ENCODE measurements at regions not wholly inside any gene's neighbourhood (a gene's known extent, or its start where the extent isn't known, plus 50 kb on each side); places are given as distances from the start of the nearest gene placed in this dataset.

DNA sequence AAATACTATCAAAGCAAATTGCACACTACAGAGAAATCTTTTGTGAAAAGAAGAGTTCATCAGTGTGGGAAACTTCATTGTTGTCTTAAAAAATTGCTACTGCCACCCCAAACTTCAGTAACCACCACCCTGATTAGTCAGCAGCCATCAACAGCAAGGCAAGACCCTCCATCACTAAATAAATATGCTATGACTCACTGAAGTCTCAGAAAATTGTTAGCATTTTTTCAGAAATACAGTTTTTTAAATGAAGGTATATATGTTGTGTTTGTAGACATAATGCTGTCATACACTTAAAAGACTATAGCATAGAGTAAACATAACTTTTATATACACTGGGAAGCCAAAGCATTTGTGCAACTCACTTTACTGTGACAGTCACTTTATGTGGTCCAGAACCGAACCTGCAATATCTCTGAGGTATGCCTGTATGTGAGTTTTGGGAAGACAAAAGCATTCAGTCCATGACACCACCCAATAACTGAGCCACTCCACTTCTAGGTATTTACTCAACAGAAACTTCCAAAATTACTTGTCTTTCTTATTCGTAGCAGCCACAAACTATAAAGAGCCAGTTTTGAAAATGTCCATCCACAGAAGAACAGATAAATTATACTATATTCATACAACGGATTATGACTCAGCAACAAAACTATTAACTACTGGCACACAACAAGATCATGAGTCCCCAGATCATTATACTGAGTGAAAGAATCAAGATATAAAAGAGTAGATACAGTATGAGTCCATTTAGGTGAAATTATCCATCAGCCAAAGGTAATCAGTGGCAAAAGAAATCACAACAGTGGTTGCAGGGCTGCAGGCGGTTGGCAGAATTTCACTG, 649.6 kb downstream of the BCL11B start:
- no peak for DNase-seq (ENCODE audit: low read depth)

DNA sequence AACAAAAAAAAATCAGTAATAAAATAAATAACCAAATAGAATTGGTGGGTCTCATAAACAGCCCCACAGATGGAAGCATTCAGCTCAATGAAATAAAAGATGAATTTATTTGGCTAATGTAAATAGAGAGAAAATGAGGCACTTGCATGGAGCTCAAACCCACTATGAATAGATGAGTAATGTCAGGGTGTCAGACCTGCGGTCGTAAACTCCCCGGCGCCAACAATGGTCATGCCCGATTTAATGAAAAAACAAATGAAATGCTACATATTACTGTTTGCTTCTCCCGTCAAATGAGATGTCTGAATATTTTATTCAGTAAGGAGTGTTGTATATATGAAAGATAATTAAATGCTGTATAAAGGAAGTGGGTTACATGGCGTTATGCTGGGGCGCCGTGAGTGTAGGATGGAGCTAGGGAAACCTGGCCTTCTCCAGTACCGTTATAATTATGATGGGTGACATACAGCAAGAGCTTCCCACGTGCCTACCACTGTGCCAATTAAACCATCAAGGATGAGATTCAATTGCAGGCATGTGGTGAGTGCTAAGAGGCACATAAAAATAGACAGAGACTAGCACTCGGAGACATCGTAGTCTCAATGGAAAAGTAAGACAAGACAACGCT, 648.1 kb downstream of the BCL11B start:
- DNase-seq (ENCODE audit: low read depth) = no peak

DNA sequence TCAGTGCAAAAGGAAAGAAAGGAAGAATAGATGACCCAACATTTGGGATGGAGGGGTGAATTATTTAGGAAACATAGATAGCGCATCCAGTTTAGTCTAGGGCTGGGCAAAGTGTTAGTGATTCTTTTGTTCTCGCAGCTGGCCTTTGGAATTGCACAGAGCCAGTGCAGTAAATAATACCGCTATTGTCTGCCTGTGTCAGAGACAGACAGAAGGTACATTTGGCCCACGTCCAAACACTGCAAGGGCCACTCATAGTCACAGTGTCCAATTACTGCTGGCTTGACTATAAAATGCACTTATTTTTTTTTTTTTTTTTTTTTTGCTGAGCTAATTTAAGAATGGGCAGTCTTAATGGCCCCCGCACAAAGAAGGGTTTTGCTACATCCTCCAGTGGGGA, 638.6 kb downstream of the BCL11B start:
- DNase-seq (ENCODE audit: low read depth) = no peak

DNA sequence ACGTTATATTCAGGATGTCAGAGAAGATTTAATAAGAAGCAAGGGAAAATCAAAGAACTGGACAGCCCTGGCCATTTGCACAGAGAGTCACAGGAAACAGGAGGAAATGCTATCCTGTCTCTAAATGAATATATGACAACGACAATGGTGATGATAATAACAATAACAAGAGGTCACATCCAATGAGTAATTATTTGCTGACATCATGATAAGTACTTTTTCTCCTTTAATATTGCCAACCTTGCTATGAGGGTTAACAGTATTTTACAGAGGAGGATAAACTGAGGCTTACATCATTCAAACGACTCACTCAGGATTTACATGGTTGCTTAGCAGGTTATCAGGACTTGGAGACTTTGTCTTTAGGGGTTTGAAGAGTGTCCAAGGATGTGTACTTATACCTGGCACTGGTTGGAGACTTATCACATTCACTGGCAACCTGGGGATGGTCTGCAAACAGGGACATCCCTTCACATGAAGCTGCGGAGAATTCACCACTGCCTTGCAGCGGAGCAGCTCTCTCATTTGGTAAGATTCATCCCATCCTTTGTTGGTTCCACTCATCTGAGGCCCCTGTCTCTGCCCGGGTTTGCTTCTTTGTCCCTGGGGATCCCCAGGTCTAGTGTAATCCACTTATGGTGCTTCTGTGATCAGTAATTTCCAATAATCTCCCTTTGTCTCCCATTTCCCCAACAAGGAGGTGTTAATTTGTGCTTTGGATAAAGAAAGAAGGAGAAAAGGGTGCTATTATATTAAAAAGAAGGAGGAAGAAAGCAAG, 637.8 kb downstream of the BCL11B start:
- no peak for DNase-seq (ENCODE audit: low read depth)

DNA sequence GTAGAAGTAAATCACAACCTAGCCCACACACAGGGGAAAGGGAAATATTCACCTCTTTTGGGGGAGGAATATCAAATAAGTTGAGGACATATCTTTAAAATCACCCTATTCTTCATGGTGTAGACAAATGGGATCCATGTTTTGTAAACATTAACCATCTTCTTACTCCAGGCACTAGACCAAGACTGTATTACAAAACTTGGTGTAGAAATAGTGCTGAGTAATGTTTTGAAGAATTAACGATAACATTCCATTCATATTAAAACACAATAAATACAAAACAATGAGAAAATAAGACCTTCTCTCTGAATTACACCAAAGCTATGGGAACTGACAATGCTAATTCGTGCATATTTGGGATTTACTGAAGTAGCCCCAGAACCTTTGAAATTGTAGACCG, 633.6 kb downstream of the BCL11B start:
- DNase-seq (ENCODE audit: low read depth) = no peak

DNA sequence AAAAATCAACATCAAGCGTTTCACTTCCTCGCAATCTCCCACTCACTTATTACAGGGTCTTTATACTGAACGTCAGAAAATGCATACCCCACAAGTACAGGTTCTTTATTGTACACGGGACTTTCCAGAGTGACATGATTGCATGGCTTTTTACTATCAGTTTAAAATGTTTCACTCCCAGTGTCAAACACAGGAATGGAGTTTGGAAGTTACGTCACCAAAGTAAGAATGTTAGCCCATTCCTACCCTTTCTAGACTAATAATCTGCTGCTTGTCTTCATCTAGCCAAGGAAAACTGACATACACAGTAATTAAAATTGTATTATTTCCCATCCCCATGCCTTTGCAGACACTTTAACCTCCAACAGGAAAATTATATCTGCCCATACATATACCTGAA, 624.2 kb downstream of the BCL11B start:
- no peak for DNase-seq (ENCODE audit: low read depth)

DNA sequence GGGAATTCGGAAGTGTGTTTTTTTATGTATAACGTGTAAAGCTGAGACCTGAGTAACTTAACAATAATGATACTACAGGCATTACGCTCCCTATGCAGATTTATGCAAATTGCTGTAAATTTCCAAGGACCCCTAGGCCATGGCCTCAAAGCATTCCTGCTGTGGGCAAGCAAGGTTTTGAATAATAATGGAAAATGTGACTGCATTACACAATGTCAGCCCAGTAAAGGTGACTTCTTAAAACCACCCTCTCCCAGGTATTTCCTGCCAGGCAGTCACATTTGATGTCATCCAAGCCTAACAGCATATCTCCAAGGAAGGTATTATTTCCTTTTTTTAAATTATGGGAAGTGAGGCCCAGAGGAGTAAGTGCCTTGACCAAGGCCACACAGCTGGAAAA, 621.0 kb downstream of the BCL11B start:
- DNase-seq (ENCODE audit: low read depth) = no peak

DNA sequence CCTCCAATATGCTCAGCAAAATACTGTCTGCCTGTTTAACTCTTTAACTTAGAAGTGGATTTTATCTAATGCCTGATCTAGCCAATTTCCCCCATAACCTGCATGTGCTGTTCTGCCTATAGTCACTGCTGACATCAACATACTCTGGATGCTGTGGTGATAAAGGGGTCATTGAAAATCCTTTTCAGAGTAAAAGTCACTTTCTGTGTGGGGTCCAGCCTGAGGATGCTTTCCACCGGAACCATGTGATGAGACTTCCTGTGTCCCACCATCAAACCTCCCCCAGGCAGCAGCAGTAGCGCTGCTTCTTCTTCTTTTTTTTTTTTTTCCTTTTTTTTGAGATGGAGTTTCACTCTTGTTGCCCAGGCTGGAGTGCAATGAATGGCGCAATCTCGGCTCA, 607.0 kb downstream of the BCL11B start:
- DNase-seq (ENCODE audit: low read depth) = no peak

DNA sequence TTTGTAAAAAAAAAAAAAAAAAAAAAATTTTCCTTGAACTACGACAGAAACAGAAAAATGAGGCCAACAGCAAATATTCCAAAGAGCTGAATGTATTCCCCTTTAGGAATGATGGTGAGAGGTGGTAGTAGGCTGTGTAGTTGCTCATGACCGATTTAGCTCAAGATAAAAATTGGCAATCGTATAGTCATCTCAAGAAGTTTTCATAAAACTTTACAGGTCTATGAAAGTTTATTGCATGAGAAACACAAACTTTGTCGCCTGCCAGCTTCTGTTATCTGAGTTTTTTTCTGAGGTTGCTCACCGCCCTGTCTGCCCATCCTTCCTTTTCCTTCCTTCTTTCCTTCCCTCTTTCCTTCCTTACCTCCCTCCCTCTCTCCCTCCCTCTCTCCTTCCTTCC, 605.5 kb downstream of the BCL11B start:
- DNase-seq (ENCODE audit: low read depth) = no peak

DNA sequence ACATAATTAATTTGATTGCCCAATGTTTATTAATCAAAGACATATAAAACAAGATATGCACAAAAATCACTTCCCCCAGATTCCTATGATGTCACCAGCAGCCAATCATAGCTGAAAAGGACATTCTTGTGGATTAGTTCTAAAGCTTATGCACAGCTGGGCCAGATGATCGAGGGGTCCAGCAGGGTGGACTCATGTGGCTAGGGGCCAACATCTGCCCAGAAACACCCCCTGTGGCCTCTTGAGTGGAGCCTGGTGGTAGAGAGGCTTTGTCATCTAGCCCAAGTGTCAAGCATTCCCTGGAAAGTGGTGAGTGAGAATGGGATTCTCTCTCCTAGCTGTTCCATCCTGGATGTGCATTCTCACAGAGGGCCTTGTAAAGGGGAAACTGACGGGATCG, 590.0 kb downstream of the BCL11B start:
- DNase-seq (ENCODE audit: low read depth) = no peak

DNA sequence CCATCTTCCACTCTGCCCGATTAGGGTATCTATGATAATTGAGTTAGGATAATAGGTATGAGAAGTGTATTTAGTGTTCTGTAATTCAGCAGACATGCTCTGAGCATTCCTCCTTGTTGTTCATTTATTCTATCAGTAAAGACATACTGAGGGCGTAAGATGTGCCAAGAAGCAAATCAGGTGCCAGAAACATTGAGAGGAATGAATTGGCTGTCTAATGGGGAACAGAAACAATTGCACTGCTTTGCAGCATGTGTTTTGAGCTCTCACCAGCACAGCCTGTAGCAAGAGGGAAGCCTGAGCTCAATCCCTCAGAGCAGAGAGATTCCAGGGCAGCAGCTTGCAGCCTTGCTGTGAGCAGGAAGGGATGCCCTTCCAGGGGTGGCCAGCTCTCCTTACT, 589.3 kb downstream of the BCL11B start:
- no peak for DNase-seq (ENCODE audit: low read depth)

DNA sequence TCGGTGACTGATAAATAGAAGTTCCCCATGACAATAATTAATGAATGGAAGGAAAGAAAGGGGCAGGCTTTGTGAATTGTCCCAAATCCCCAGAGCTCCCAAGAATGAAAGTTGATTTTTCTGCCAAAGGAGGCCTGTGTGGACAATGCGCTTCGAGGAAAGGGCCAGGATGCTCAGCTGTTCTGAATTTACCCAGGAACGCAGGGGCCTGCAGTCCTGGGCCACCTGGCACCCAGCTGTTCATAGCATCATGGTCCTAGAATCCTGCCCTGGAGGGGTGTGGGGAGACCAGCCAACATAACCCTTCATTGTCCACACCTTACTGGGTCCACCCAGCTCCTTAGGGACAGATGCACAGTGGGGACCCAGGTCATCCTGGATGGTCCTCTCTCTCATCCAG, 587.5 kb downstream of the BCL11B start:
- DNase-seq (ENCODE audit: low read depth) = no peak

DNA sequence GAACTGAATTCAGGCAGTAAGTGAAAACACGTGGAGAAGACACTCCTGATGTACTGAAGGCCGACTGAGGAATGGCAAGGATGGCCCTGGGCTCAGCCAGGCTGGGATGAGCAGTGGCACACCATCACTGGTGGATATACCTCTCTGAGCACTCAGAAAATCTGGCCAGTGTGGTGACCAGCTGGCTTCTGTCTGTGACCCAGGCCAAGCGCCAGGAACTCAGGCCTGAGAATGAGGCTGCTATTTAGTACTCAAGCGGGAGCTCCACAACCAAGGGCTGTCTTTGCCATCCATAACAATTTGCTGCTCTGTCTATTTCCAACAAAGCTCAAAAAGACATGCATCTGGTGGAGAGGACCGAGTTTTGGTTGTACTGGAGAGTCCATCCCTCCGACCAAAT, 586.3 kb downstream of the BCL11B start:
- DNase-seq (ENCODE audit: low read depth) = no peak

DNA sequence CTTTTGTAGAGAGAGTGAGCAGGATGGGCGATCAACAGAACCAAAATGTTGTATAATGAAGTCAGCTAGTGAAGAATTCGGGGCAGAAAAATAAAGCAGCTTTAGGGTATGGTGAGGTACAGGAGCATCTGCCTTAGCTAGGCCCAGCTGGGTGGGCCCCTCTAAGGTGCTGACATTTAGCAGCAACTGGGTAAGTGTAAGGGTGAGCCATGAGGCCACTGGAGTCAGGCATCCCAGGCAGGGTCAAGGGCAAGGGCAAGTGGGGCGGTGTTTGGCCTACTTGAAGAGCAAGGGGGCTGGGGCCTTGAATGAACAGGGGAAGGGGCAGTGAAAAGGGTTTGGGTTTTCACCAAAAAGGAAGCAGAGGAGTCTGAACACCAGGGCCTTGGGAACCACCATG, 583.6 kb downstream of the BCL11B start:
- DNase-seq (ENCODE audit: low read depth) = no peak

DNA sequence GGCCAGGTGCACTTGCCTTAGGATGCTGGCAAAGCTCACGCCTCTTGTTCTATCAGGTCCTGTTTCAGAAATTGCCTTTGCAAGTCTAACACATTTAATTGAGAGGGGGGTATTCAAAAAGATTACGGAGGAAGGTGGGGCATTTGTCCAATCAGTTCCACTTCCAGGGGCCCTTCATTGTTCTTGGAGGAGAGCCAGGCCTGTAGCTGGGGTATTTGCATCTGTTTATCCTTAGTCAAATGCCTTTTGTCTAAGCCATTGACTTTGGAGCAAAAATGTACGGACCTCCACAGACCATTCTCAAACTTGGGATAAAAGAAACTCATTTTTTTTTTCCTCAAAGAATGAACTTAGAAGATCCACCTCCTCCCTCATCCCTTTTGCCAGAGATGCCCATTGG, 582.0 kb downstream of the BCL11B start:
- no peak for DNase-seq (ENCODE audit: low read depth)

DNA sequence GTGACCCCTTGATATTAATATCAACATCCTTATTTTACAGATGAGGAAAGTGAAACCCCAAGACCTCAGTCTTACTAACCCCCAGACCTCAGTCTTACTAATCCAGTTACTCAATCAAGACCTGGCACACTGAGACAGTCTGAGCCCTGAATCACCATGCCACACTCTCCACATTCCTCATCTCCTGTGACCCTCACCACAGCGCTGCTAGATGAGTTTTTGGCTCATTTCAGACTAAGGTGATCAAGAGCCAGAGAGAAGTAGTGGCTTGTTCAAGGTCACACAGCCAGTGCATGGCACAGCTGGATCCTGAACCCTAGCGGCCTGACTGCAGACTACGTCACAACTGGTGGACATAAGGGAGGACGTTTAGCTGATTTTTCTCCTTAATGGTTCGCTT, 579.2 kb downstream of the BCL11B start:
- DNase-seq (ENCODE audit: low read depth) = no peak

DNA sequence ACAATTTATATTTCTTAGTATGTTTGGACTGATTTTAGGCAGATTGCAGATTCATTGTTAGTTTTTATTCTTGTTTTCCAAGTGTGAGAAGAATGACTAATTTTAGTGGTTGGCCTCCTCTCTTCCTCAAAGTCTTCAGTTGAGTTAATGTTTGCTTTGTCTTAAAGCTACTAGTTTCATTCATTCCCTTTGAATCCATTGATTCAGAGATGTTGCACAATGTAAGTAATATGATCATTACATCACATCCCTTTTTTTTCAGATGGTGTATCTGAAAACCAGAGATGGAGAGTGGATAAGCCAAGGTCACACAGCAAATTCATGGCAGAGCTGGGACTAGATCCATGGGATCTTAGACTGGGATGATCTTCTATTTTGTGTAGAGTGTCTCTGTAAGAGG, 577.5 kb downstream of the BCL11B start:
- no peak for DNase-seq (ENCODE audit: low read depth)

DNA sequence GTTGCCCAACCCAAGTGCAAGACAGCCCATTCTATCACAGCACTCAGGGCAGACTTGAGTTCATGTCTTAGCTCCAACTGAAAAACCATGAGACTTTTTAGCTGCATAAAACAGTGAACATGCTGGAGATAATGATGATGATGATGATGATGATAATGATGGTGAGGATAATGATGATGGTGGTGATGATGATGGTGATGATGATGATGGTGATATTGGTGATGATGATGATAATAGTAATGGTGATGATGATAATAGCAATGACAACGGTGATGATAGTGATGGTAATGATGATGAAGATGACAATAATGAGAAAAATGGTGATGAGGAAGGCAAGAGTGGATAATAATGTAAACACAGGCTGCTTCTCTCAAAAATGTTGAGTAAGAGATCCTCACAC, 576.2 kb downstream of the BCL11B start:
- DNase-seq (ENCODE audit: low read depth) = no peak

DNA sequence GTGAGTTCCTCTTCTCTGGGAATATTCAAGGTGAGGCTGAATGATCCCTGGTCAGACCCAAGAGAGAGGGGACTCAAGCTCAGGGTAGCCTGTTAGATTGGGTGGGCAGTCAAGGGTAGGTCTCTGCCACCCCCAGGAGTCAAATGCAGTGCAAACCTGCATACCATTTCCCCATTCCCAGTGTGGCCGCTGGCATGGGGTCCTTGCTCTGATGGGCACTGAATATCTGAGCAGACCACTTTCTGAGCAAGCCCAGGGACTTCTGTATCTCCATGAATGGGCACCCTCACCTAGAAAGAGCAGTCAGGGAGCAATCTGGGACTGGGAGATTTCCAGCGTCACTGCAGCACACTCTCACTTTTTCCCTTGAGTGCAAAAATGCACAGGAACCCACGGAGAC, 573.7 kb downstream of the BCL11B start:
- DNase-seq (ENCODE audit: low read depth) = no peak

DNA sequence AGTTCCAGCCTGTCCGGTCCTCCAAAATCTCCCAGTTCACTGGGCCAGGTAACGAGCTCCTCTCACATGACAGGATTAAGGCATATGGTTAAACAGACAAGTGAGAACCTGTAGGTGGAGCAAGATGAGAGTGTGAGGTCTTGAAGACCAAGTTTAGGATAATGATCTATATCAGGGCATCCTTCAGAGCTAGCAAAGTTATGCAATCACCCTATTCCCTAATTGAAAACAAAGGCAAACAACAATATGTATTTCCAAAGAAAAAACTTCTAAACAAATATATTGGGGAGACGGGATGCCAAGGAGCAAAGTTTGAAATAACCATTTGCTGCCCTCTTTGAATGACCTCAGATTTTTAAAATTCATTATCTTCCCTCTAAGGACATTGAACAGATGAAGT, 571.2 kb downstream of the BCL11B start:
- DNase-seq (ENCODE audit: low read depth) = no peak

DNA sequence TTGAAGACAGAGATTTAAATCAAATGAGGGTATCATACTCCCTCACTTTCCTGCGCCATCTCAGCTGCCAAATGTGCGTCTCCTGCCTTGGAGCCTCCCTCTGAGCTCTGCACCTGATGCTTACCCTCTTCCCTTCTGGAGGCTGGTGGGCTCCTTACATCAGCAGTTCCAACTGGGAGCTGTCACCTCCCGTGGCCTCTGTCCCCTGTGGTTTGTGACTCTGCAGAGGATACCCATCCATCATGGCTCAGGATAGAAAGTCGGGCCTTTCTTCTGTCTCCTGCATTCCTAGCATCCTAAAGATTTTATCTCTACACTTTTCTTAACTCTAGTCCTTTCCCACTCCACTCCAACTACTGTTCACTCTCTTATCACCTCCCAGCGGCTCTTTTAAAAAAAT, 570.6 kb downstream of the BCL11B start:
- no peak for DNase-seq (ENCODE audit: low read depth)

DNA sequence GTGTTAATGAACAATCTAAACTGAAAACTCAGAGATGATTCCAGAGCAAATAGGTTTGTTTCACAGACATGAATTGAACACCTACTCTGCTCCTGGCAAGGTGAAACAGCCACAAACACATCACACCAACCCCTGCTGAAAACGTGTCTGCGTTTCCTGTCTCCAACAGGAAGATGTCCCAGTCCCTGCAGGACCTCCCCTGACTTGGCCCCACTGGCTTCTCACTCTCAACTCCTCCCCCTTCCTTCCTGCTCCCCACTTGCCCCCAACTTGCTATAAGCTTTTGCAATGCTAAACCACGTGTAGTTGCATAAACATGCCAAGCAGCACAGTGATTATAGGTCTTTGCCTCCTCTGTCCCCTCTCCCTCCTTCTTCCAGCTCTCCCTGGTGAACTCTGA, 567.6 kb downstream of the BCL11B start:
- DNase-seq (ENCODE audit: low read depth) = no peak

DNA sequence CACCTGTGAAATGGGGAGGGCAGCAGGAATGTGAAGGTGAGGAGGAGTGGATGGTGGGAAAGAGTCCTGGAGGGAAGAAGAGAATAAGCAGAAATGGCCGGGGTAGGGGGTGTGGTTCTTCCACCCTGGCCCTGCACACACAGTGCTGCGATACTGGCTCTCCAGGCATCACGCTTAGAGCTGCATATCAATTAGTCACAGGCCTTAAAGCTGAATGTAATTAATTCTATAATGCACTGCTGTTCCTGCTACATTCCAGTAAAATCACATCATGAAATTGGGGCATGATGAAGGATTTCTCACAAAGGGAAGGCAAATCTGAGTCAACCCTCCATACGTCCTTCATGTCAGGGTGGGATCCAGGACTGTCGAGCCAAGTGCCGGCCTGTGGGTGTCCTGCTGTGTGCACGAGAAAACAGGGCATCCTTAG, 566.1 kb downstream of the BCL11B start:
- no peak for DNase-seq (ENCODE audit: low read depth)

Measured in GM04504 (cell line).